GM12865 (cell line): ENCODE measurements at regions not wholly inside any gene's neighbourhood (a gene's known extent, or its start where the extent isn't known, plus 50 kb on each side); places are given as distances from the start of the nearest gene placed in this dataset.

Experiments used
- DNase-seq: peaks from one replicate; pipeline ENCODE4 v3.0.0; 2010; ENCODE audit warnings: low read depth
- H3K4me3 ChIP-seq: 2 replicates; pipeline ENCODE4 v1.5.1; 2011; ENCODE audit warnings: mild to moderate bottlenecking, low read depth, low read length, control low read depth
- TF ChIP-seq, protein P1 (sequence below): IDR thresholded peaks from 2 replicates; pipeline ENCODE4 v1.5.1; 2011; ENCODE audit warnings: low read length, control low read depth, low read depth, inconsistent platforms; ENCODE audit not compliant: insufficient read depth; ENCODE audit errors: missing control alignments

DNA sequence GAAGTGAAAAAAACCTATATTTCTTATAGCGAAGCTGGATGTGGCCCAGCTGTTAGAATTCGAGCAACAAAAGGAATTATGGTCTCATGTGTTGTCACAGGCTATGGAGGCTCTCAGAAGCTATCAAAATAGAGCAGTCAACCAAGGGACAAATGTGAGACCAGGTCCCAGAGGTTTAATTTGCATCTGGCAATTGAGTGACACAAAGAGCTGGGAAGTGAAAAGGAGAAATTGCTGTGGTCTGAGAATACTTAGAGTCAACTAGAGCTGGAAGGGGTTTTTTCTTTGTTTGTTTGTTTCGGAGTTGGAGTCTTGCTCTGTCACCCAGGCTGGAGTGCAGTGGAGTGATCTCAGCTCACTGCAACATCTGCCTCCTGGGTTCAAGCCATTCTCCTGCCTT lies 61.3 kb upstream of the SMAD3 start:
- TF ChIP-seq, protein P1, sequence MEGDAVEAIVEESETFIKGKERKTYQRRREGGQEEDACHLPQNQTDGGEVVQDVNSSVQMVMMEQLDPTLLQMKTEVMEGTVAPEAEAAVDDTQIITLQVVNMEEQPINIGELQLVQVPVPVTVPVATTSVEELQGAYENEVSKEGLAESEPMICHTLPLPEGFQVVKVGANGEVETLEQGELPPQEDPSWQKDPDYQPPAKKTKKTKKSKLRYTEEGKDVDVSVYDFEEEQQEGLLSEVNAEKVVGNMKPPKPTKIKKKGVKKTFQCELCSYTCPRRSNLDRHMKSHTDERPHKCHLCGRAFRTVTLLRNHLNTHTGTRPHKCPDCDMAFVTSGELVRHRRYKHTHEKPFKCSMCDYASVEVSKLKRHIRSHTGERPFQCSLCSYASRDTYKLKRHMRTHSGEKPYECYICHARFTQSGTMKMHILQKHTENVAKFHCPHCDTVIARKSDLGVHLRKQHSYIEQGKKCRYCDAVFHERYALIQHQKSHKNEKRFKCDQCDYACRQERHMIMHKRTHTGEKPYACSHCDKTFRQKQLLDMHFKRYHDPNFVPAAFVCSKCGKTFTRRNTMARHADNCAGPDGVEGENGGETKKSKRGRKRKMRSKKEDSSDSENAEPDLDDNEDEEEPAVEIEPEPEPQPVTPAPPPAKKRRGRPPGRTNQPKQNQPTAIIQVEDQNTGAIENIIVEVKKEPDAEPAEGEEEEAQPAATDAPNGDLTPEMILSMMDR = no peak
- H3K4me3 ChIP-seq = no peak overlapping the region
- DNase-seq = peak; percentile 77

DNA sequence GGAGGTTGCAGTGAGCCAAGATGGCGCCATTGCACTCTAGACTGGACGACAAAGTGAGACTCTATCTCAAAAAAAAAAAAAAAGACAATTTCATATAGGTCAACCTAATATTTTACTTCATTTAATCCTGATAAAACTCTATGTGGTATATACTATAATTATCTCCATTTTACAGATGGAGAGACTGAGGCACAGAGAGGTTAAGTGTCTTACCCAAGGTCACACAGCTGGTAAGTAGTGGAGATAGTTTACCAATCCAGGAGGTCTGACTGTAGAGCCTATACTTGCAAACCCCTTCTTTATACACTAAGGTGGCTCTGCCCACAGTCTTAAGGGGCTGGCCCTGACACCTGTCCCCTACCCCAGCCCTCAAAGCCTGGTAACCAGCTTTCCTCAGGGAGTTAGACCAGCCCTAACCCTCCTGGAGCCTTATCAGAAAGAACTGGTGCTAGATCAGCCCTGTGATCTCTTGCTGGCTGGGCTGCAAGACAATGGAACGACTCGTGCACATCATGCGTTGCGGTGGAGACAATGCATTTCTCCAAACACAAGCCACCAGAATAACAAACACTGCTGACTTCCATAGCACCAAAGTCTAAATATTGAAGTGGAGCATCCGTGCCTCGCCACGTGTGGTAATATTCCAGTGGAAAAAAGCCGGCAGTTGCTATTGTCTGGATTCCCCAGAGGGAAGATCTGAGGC lies 60.0 kb upstream of the SMAD3 start:
- DNase-seq = no peak
- no peak overlapping the region for H3K4me3 ChIP-seq
- TF ChIP-seq, protein P1 = no peak

DNA sequence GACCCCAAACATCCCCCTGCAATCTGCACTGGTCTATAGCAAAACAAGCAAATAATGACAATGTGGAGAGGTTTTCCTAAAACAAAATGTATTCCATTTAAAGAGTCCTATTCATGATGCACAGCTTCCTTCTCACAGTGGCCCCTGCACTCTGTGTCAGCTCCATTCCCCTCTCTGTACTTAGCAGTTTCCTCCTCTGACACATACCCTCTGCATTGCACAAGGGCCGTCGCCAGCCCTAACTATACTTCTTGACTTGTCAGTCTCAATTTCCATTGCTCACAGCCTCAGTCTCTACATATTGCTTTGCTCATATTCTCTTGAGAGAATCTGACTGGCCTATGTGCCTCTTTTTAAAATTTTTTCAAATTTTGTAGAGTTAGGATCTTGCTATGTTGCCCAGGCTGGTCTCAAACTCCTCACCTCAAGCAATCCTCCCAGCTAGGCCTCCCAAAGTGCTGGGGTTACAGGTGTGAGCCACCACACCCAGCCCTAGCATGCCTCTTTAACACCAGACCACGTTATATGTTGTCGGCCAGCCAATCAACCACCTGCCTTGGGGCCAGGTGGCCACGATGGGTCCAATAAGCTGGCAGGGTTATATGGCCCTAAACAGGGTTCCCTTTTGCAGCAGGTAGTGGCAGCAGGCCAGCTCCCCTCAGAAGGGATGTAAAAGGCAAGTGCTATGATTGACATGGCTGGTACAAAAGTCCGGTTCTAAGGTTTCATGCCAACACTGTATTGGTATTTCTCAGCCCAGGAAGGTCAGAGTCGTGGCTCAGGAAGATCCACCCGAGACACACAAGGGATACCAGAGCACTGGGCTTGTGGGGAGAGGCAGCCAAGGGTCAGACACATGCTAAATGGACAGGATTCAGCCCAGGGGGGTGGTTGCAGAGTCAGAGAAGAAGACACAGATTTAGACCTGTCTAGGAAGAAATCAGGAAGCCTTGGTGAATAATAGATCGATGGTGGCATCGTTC lies 59.0 kb upstream of the SMAD3 start:
- DNase-seq = no peak
- H3K4me3 ChIP-seq = no peak overlapping the region
- TF ChIP-seq, protein P1 = no peak

DNA sequence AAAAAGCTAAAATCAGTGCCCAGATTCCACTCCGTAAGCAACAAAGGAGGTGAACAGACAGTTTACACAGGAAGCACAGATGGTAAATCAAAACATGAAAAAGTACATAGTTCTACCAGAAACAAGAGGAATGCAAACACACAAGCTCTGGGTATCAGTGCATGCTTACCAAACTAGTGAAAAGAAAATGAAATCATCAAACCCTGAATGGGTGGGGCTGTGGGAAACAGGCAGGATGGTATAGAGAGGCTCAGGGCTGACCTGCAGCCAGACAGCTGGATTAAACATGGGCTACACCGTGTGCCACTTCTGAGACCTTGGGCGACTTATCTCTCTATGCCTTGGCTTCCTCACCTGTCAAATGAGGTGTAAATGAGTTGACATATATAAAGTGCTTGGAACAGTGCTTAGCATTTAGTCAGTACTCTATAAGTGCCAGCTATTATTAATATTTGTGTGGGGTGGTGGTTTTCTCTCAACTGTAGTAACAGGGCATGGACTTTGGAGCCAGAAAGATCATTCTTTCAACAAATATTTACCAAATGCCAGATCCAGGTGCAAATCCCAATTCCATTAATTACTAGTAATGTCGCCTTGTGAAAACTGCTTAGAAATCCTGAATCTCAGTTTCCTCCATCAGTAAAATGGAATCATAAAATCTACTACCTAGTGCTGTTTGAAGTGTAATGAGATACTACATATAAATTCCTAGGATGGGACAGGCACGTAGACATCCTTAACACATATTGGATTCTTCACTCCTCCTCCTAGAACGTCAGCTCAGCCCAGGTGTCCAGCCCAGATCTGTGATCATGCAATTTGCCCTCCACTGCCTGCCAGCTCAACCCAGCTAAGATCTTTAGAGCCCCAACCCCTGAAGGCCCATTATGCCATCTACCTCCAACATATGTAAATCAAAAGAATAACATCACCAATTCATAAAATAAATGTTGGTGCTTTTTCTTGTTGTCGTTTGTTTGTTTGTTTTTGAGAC lies 55.5 kb upstream of the SMAD3 start:
- TF ChIP-seq, protein P1 = no peak
- DNase-seq = peak; percentile 57
- no peak overlapping the region for H3K4me3 ChIP-seq

DNA sequence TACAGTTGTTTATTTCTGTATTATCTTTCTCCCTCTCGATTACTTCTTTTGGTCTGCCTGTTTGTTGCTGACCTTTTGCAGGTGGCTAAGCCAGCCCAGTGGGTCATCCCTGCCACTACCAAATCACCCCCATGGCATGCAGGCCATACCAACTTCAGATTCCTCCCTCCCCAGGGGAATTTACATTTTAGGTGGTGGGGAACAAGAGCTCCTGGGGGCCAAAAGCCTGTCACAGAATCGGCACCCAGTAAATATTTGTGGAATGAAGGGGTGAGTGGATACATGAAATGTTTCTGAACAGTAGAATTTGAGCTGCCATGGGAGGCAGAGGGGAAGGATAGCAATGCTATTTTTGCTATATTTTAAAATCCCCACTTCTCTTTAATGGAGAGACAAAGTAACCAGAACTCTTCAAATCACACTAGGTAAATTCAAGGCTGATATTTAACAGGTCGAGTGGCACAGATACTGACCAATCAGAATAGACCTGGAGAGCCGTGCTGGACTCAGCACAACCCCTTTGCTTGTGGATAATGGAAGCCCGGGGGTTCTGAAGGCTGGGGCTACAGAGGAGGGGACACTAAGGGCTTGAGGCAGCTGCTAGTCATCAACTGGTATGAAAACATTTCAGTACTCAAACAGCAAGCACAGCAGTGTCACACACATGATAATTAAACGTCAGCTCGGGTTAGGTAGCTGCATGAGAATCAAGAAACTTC lies 54.3 kb upstream of the SMAD3 start:
- DNase-seq = no peak
- no peak overlapping the region for H3K4me3 ChIP-seq
- TF ChIP-seq, protein P1 = no peak

DNA sequence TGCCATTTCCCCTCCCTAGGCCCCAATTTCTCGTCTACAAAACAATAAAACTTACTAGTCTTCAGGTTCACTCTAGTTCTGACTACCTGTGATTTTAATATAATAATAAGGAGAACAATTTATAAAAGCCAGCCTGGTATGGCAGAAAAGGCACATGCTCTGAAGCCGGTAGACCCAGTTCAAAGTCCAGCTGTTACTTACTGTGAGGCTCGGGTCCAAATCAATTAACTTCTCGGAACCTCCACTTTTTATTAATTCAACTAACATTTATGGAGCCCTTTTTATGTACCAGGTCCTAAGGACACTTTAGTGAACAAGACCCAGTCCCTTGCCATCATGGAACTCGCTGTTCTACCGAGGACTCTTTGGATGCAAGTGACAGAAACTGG lies 53.8 kb upstream of the SMAD3 start:
- TF ChIP-seq, protein P1 = no peak

More for the DNA sequence above, 53.8 kb upstream of the SMAD3 start:
- no peak for DNase-seq
- no peak overlapping the region for H3K4me3 ChIP-seq
